ENCODE measurements at regions not wholly inside any gene's neighbourhood (a gene's known extent, or its start where the extent isn't known, plus 50 kb on each side); places are given as distances from the start of the nearest gene placed in this dataset.

GRCh38 chr3:159662549-159662948, 326.1 kb upstream of the IL12A start:
- Histone ChIP-seq H3K4me1 (no peaks in the 10 kb centered on the region), H3K9me3 (peaks cover 0 to 13% (median 0%) of the 10 kb centered on the region in 4 donors), H3K4me3 (no peak overlapping the region), H3K27me3 (no peaks in the 10 kb centered on the region), H3K36me3 (no peaks in the 10 kb centered on the region), H3K27ac (no peak overlapping the region)
- no peak for ATAC-seq (ENCODE audit: low FRiP score in 2 of 2)
- no peak for TF ChIP-seq EP300 (IDR thresholded peaks at IDR 0.05)
- TF ChIP-seq POLR2AphosphoS5 (IDR thresholded peaks at IDR 0.05) = no peak
- TF ChIP-seq POLR2A (IDR thresholded peaks at IDR 0.05) = no peak
- no peak for TF ChIP-seq CTCF (IDR thresholded peaks at IDR 0.05)
- no peak for DNase-seq

- no peaks in the 10 kb centered on the region for H3K36me3 ChIP-seq
- TF ChIP-seq POLR2AphosphoS5 (IDR thresholded peaks at IDR 0.05) (no peak), POLR2A (IDR thresholded peaks at IDR 0.05) (no peak), CTCF (IDR thresholded peaks at IDR 0.05) (no peak), EP300 (IDR thresholded peaks at IDR 0.05) (no peak)
- no peaks in the 10 kb centered on the region for H3K27me3 ChIP-seq
- no peak overlapping the region for H3K27ac ChIP-seq
- H3K4me1 ChIP-seq = peaks cover 0 to 6% (median 0%) of the 10 kb centered on the region in 4 donors
- 71 to 74% methylated on average over 2 of the region's 2 CpGs for WGBS, 2 donors
- DNase-seq = no peak
- ATAC-seq (ENCODE audit: low FRiP score in 2 of 2) = no peak
- H3K9me3 ChIP-seq = peaks cover 0 to 13% (median 0%) of the 10 kb centered on the region in 4 donors
- no peak overlapping the region for H3K4me3 ChIP-seq
Observed at GRCh38 chr3:159664006-159664405, 324.6 kb upstream of the IL12A start.

- no peak overlapping the region for H3K27ac ChIP-seq
- no peak overlapping the region for H3K4me3 ChIP-seq
- TF ChIP-seq POLR2AphosphoS5 (IDR thresholded peaks at IDR 0.05) (no peak), CTCF (IDR thresholded peaks at IDR 0.05) (no peak), EP300 (IDR thresholded peaks at IDR 0.05) (no peak), POLR2A (IDR thresholded peaks at IDR 0.05) (no peak)
- peaks cover 0 to 7% (median 0%) of the 10 kb centered on the region in 4 donors for H3K4me1 ChIP-seq
- peaks cover 0 to 13% (median 0%) of the 10 kb centered on the region in 4 donors for H3K9me3 ChIP-seq
- 77 to 100% methylated on average over 1 of the region's 1 CpG for WGBS, 2 donors
- H3K27me3 ChIP-seq = no peaks in the 10 kb centered on the region
- no peak for ATAC-seq (ENCODE audit: low FRiP score in 2 of 2)
- no peaks in the 10 kb centered on the region for H3K36me3 ChIP-seq
- DNase-seq = no peak
Observed at GRCh38 chr3:159664653-159665052, 324.0 kb upstream of the IL12A start.

GRCh38 chr3:159667261-159667660, 321.4 kb upstream of the IL12A start:
- DNase-seq = no peak
- no peak for TF ChIP-seq POLR2A (IDR thresholded peaks at IDR 0.05)
- no peak for TF ChIP-seq CTCF (IDR thresholded peaks at IDR 0.05)
- TF ChIP-seq EP300 (IDR thresholded peaks at IDR 0.05) = no peak
- TF ChIP-seq POLR2AphosphoS5 (IDR thresholded peaks at IDR 0.05) = no peak
- WGBS, 2 donors = 79 to 87% methylated on average over 4 of the region's 4 CpGs
- peaks cover 0 to 5% (median 0%) of the 10 kb centered on the region in 4 donors for H3K9me3 ChIP-seq
- peaks cover 0 to 7% (median 0%) of the 10 kb centered on the region in 4 donors for H3K4me1 ChIP-seq
- ATAC-seq (ENCODE audit: low FRiP score in 2 of 2) = no peak
- H3K4me3 ChIP-seq = no peak overlapping the region
- H3K27me3 ChIP-seq = no peaks in the 10 kb centered on the region
- no peaks in the 10 kb centered on the region for H3K36me3 ChIP-seq
- H3K27ac ChIP-seq = no peak overlapping the region

GRCh38 chr3:159668461-159668860, 320.2 kb upstream of the IL12A start:
- no peak for ATAC-seq (ENCODE audit: low FRiP score in 2 of 2)
- TF ChIP-seq CTCF (IDR thresholded peaks at IDR 0.05) = no peak
- TF ChIP-seq POLR2A (IDR thresholded peaks at IDR 0.05) = no peak
- no peak for TF ChIP-seq EP300 (IDR thresholded peaks at IDR 0.05)
- no peak for TF ChIP-seq POLR2AphosphoS5 (IDR thresholded peaks at IDR 0.05)

More at GRCh38 chr3:159668461-159668860, 320.2 kb upstream of the IL12A start:
- Histone ChIP-seq H3K4me1 (peaks cover 0 to 7% (median 0%) of the 10 kb centered on the region in 4 donors), H3K4me3 (no peak overlapping the region), H3K27ac (no peak overlapping the region), H3K9me3 (no peaks in the 10 kb centered on the region), H3K36me3 (no peaks in the 10 kb centered on the region), H3K27me3 (no peaks in the 10 kb centered on the region)
- 80 to 81% methylated on average over 3 of the region's 3 CpGs for WGBS, 2 donors
- no peak for DNase-seq
